Sciatic nerve (tissue), 2 donors: ENCODE measurements at regions not wholly inside any gene's neighbourhood (a gene's known extent, or its start where the extent isn't known, plus 50 kb on each side); places are given as distances from the start of the nearest gene placed in this dataset.
A peak's percentile ranks its signal among the peaks of the same experiment; 100 is the strongest.
"Not testable (repeated sequence)": the region's sequence is repeated elsewhere in the genome, so short reads cannot be mapped to it uniquely, and the experiment has no call there.

ENCODE experiments used
- ATAC-seq: fragments of 200-7000 bp; cut with Tn5 transposase; one replicate; pipeline ENCODE4 v1.9.1; 2020; ENCODE audit warnings: mild to moderate bottlenecking, moderate library complexity
- DNase-seq: peaks from one replicate; pipeline ENCODE4 v3.0.0-alpha.2; 2020; ENCODE audit warnings: low spot score
- intact Hi-C: fragments of 100-400 bp; cut with DNase I; formaldehyde crosslinking; loops from one replicate; pipeline ENCODE4 v1.14.2; 2022
- donor health status: DM: no; HTN: no; CAD: no.
- donor health status: DM: no; HTN: no; CAD: no.

DNA sequence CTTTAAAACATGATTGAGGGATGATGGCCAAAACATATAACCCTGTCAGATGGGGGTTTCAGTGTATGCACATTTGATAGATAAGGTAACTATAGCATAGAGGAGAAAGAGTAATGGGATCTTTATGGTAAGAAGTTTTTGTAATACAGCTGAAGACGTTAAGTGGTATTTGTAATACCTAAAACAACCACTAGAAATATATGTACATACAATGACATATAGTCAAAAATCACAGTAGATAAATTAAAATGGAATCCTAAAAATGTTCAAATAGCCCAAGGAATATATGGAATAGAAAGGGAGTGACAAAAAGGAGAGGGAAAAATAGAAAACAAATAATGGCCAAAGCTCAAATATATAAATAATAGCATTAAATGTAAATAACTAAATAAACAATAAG is 371.3 kb upstream of the FSTL5 start:
- DNase-seq: no peak
- ATAC-seq: no peak
- intact Hi-C loops: no loop called here

DNA sequence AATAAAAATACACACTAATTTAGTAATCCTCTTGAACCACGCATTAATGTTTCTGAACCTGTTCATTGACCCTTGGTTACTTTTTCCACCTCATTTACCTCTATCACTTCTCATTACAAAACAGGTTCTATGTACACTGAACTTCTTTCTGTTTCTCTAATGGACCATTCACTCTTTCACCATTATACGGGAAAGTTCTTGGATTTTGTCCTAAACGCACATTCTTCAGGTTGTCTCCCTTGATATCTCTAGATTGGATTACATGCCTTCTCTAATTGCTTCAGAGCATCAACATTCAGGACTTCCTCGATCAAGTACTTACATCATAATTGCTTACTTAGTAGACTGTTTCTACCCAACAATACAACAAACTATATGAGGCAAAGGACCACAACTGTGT is 359.4 kb upstream of the FSTL5 start:
- no peak for DNase-seq
- ATAC-seq: no peak
- intact Hi-C loops: no loop called here

DNA sequence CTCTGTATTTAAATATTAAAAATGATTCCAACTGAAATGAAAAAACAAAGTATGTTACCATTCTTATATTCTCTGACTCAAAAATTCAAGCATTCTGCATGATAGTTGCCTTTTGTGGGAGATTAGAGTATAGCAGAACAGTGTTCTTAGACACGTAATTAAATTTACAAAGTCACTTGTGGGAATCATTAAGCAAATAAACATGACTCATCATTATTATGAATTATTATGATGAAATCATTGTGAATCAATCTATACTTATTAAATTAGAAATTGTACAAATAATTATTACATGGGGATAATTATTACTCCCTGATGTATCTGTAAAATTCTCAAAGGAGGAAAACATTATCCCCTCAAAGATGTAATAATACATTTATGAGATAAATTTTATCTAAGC is 358.9 kb upstream of the FSTL5 start:
- intact Hi-C loops: no loop called here

DNA sequence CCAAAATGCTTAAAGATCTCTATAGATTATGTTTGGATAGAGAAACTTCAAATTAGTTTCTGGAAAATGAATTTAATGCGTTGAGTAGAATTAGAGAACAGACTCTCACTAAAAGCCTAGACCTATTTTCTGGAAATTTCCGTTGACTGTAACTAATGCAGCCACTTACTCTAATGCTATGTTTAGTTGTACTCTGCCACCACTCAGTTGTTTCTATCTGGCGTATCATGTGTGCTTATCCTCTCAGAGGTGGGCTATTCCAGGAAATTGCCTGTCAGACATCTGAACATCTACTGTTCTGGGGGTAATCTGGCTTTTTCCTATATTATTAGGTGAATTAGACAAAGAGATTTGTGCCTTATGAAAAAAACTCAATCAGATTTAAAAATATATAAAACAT is 347.1 kb upstream of the FSTL5 start:
- DNase-seq: no peak
- no peak for ATAC-seq
- intact Hi-C loops: no loop called here

More for the DNA sequence above, 358.9 kb upstream of the FSTL5 start:
- DNase-seq (no peak), ATAC-seq (no peak)

DNA sequence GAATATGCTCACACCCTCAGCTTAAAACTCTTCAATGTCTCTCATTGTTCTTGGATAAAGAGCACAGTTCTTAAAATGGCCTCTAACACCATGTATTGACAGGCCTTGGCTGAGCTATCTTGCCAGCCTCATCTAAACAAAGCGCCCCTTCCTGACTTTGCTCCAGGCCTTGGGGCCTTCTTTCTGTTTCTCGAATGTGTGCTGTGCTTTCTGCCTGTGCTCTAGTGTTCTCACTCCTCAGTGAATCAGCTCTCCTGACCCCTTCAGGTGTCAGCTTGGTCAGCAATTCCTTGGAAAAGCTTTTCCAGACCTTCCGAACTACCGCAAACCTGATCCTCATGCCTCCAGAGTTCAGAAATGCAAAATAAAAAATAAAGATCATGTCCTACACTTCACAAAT is 346.3 kb upstream of the FSTL5 start:
- ATAC-seq (no peak), DNase-seq (no peak)
- intact Hi-C loops: no loop called here

DNA sequence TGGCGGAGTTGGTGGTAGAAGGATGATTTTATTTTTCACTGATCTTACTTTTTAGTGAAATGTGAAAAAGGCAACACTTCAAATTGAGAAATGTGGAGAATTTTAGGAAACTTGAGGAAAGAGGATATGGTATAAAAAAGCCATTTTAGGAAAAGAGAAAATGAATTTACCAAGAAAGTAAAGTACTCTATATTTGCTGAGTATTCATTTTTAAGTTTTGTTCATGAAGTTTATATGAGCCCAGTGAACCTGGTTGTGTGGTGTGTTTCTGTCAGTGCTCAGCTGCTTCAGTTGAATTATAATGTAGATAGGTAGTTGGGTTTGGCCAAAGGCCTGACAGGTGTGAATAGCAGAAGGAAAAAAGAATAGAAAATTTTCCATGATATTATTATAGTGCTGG is 345.5 kb upstream of the FSTL5 start:
- intact Hi-C loops: no loop called here
- no peak for DNase-seq
- no peak for ATAC-seq

DNA sequence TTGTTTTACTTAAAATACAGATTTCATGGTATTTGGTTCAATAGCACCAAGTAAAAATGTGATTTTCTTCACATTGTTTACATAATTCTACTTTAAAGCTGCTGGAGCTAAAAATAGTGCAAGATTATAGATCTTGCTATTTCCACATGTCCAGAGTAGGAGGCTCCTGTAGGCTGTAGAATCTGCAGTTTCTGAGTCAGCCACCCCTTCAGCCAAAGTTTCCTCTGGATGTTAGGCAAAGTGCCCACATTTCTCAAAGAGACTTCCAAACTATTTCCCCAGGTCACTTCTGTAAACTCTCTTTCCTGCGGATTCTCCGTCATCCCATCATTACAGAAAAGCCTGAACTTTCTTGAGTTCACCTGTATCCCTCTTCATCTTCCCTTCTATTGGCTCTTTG is 342.5 kb upstream of the FSTL5 start:
- intact Hi-C loops: no loop called here
- no peak for DNase-seq
- no peak for ATAC-seq

DNA sequence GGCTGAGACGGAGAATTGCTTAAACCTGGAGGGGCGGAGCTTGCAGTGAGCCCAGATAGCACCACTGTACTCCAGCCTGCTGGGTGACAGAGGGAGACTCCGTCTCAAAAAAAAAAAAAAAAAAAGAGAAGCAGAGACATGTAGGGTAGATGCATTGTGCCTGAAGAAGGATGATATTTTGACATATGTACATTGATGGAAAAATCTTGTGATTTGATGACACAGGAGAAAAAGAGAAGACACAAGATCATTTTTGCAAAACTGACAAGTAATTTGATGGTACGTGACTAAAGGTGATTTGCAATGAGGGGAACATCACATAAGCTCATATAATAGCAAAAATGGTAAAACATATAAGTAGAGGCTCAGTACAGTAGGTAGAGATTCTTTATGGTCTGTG is 340.1 kb upstream of the FSTL5 start:
- intact Hi-C loops: no loop called here
- DNase-seq (no peak), ATAC-seq (no peak)

DNA sequence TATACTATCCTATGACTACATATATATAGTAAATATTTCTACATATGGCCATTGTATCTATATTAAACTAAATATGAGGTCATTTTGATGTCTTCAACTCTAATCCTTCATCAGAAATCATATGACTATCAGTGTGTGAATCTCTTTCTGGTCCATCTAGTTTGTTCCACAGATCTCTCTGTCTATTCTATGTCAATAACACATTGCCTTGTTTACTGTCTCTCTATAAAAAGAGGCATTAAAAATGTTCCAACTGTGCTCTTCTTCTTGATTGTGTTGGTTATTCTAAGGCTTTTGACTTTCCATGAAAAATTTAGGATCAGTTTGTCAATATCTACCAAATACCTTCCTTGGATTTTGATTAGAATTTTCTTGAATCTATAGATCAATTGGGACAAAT is 338.3 kb upstream of the FSTL5 start:
- no peak for ATAC-seq
- DNase-seq: no peak
- intact Hi-C loops: no loop called here

DNA sequence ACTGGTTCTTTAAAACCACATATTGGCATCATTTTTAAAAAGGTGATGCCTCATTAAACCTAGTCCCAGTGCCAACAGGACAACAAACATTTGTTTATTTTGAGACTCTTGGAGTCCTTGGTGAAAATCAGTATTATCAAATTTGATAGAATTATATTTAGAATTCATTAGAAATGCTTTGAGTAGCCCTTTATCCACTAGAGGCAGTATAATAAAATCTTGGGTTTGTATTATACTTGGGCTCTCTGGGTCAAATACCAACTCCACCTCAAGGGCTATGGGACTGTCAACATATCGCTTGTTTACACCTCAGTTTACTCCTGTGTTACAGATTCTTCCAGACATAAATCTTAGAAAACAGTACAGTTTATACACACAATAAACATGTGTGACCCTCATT is 335.7 kb upstream of the FSTL5 start:
- DNase-seq (no peak), ATAC-seq (no peak)
- intact Hi-C loops: no loop called here

DNA sequence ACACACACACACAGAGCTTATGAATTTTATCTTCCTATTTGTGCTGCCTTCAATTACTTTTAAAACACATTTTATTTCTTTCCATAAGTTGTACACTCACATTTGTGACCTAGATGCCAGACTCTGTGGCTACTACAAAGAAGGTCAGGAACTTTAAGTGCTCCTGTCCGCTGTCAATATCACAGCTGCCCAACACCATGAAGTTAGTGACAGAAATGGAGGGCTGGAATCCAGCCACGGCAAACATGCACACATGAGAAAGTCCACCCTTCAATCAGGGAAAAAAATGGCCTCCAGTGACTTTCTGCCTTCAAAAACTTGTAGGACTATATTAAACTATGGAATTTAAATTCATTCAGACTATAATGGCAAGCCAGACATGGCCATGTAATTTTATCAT is 334.4 kb upstream of the FSTL5 start:
- no peak for ATAC-seq
- no peak for DNase-seq
- intact Hi-C loops: no loop called here

DNA sequence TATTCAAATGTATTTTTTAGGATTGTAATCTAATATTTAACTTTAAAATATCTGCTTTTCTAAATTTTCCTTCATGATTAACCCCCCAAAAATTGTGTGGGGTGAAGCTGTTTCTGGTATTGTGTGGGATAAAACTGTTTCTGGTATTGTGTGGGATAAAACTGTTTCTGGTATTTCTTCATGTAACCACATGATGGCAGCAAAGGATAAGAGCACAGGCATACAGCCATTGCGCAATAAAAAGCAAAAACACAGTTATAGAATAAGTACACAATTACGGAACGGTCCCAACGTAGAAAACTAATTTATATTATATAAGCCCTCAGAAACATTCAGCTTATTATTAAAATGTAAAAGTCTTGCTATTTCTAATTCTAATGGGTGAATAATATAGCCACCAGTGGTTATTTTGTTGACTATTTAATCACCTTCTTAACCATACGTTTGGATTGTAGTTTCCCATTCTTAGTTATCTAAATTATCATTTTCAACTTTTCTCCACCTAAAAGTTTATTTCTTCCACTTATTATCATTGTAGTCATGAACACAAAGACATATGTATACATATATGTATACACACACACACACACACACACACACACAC is 333.9 kb upstream of the FSTL5 start:
- intact Hi-C loops: no loop called here
- ATAC-seq (peak; percentile 78), DNase-seq (no peak)

DNA sequence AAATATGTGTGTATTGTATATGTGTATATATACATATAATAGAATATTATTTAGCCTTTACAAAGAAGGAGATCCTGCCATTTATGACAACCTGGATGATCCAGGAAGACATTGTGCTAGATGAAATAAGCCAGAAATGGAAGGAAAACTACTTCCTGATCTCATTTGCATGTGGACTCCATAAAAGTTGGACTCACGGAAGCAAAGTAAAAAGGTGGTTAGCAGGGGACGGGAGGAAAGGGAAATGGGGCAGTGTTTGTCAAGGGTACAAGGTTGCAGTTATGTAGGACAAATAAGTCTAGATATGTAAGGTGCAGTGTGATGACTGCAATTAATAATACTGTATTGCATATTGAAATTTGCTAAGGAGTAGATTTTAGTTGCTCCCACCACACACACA is 331.1 kb upstream of the FSTL5 start:
- intact Hi-C loops: no loop called here
- DNase-seq: no peak
- ATAC-seq: no peak

DNA sequence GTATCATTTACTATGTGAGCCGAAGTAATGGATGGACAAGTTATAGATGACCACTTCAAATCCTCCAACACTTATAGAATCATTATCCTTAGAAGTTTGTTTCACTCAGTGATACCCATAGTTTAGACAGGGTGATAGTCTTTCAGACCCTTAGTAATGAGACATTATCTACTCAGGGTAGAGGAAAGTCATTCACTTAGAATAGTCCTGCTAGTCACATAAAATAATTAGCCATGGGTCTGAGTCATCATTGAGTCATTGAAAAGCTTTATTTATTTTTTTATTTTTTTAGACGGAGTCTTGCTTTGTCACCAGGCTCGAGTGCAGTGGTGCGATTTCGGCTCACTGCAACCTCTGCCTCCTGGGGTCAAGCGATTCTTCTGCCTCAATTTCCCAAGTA is 321.7 kb upstream of the FSTL5 start:
- DNase-seq (no peak), ATAC-seq (no peak)
- intact Hi-C loops: no loop called here

DNA sequence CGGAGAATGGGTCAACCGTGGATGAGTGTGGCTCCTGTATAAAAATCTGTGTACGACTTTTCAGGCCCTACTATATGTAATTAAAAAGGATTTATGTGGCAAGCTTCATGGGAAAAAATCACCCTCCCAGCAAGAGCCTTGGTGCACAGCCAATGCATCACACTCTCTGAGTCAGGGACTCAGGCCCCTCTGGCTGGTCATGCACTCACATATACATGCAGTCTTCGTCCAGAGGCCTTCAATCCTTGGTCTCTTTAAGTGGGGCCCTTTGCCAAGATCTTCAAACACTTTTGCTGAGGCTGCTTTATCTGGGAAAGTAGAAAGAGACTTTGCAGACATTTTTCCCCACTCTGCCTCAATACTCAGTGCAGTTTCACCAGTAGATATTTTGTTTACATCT is 311.4 kb upstream of the FSTL5 start:
- ATAC-seq (no peak), DNase-seq (no peak)
- intact Hi-C loops: no loop called here

DNA sequence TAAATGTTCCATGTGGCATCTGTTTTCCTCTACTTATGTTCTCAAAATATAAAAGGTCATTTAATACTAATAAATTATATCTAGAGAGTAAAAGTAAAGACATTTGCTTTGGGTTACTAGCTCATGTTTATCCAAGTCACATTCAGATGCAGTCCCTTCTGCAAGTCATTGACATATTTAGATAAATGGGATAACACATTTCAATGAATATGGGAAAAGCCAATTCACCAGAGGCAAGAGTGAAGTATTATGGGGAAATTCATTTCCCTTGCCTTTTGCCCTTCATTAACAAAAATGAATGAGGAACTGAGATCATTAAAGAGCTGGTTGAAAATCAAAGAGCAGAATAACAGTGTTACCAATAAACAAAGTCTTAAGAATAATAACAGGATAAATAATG is 306.2 kb upstream of the FSTL5 start:
- DNase-seq (no peak), ATAC-seq (no peak)
- intact Hi-C loops: no loop called here

DNA sequence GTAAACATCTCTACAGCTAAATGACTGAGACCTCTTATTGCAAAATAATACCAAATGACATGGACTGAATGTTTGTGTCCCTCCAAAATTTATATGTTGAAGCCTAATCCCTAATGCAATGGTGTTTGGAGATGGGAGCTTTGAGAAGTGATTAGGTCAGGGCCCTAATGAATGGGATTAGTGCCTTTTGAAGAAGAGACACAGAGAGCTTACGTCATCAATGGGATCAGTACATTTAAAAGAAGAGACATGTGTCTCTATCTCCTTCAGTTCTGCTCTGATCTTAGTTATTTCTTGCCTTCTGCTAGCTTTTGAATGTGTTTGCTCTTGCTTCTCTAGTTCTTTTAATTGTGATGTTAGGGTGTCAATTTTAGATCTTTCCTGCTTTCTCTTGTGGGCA is 301.6 kb upstream of the FSTL5 start:
- intact Hi-C loops, ATAC-seq, DNase-seq: not testable (repeated sequence)

DNA sequence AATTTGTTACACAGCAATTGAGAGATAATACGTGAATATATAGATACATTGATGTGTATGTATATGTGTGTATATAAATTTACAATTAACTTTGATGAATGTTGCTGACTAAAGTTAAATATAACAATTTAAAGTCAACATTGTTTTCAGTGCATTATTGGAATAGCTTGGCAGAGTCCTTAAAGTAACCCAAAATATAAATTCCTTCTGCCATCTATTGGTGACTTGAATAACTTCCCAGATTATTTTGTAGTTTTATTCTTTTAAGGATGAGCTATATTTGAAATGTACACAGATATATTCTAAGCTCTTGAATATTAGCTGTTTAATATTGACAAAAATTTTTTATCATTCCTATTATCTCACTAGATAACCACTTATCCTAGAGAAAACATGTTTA is 298.2 kb upstream of the FSTL5 start:
- no peak for ATAC-seq
- intact Hi-C loops: no loop called here
- no peak for DNase-seq

DNA sequence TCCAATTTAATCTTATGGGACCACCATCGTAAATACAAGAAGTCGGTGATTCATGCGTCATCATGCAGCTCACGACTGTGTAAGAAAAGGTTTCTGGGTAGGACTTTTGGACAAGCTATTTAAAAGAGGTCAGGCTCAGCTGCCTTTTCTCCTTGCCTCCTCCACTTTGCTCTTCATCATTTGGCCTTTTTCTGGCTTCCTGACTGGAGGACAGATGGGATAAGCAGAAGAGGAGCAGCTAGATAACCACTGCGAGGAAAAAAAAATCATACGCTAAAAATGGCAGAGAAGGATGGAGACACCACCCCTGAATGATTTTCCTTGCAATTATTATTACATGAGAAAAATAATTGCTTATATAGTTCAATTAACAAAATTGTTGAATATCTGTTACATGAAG is 294.3 kb upstream of the FSTL5 start:
- DNase-seq: no peak
- ATAC-seq: no peak
- intact Hi-C loops: no loop called here

DNA sequence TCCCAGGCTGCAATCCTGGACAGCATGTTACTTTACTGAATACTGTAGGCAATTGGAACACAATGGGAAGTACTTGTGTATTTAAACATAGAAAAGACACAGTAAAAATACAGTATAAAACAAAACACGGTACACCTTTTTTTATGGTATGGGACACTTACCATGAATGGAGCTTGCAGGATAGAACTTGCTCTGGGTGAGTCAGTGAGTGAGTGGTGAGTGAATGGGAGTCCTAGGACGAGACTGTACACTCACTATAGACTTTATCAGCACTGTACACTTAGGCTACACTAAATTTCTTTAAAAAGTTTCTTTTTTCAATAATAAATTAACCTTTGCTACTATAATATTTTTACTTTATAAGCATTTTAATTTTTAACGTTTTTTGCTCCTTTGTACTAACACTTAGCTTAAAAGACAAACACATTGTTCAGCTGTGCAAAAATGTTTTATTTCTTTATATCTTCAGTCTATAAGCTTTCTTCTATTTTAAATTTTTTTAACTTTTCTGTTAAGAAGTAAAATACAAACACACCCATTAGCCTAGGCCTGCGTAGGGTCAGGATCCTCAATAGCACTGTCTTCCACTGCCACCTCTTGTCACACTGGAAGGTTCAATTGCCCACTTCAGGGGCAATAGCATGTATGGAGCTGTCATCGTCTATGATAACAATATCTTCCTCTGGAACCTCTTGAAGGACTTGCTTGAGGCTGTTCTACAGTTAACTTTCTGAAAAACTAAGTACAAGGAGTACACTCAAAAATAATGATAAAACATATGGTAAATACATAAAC is 293.5 kb upstream of the FSTL5 start:
- intact Hi-C loops: no loop called here
- DNase-seq: no peak

DNA sequence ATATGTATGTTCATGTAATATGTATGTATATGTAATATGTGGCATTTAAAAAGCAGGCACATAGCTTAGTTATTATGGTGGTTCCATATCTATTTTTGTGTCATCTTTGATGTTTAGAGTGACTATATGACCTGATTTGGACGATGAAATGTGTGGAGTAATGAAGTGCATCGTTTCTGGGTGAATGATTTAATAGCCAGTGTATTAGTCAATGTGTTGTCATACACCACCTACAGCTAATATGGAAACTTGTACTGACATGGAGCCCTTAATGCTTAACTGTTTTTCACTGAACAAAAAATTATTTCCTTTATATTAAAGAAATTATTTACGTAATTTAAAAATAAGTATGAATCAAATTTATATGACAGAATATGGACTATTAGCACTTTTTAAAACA is 292.3 kb upstream of the FSTL5 start:
- DNase-seq: no peak
- intact Hi-C loops: no loop called here
- no peak for ATAC-seq

More for the DNA sequence above, 293.5 kb upstream of the FSTL5 start:
- no peak for ATAC-seq
